GM23248 (cell line): ENCODE measurements at regions not wholly inside any gene's neighbourhood (a gene's known extent, or its start where the extent isn't known, plus 50 kb on each side); places are given as distances from the start of the nearest gene placed in this dataset.

Experiments used
- DNase-seq: peaks from one replicate; pipeline ENCODE4 v3.0.0-alpha.2; 2015
- H2AFZ ChIP-seq: fragments of 200-600 bp; sonication (generic); 2 replicates; pipeline ENCODE4 v1.6.1; 2016; ENCODE audit warnings: antibody characterized with exemption
- H3F3A ChIP-seq: fragments of 200-600 bp; sonication (generic); 2 replicates; pipeline ENCODE4 v1.6.1; 2016; ENCODE audit warnings: mild to moderate bottlenecking, antibody characterized with exemption, mixed run types; ENCODE audit not compliant: insufficient read depth
- H3K27ac ChIP-seq: fragments of 200-600 bp; sonication (generic); 2 replicates; pipeline ENCODE4 v1.5.1; 2016; ENCODE audit warnings: mild to moderate bottlenecking
- H3K27me3 ChIP-seq: fragments of 200-600 bp; sonication (generic); replicated peaks from 2 replicates; pipeline ENCODE4 v1.6.1; 2016; ENCODE audit warnings: mild to moderate bottlenecking; ENCODE audit not compliant: insufficient read depth
- H3K36me3 ChIP-seq: fragments of 200-600 bp; sonication (generic); 2 replicates; pipeline ENCODE4 v1.6.1; 2016; ENCODE audit warnings: low read depth, mild to moderate bottlenecking
- H3K4me1 ChIP-seq: fragments of 200-600 bp; sonication (generic); 2 replicates; pipeline ENCODE4 v1.6.1; 2016; ENCODE audit warnings: mild to moderate bottlenecking; ENCODE audit not compliant: insufficient read depth
- H3K4me2 ChIP-seq: fragments of 200-600 bp; sonication (generic); one replicate; pipeline ENCODE4 v1.6.1; 2016; ENCODE audit warnings: mild to moderate bottlenecking; ENCODE audit not compliant: unreplicated experiment
- H3K4me3 ChIP-seq: fragments of 200-600 bp; sonication (generic); 2 replicates; pipeline ENCODE4 v1.5.1; 2016; ENCODE audit warnings: mild to moderate bottlenecking
- H3K79me2 ChIP-seq: fragments of 200-600 bp; sonication (generic); 2 replicates; pipeline ENCODE4 v1.6.1; 2016; ENCODE audit warnings: mild to moderate bottlenecking; ENCODE audit not compliant: insufficient read depth
- H3K9ac ChIP-seq: fragments of 200-600 bp; sonication (generic); 2 replicates; pipeline ENCODE4 v1.6.1; 2016; ENCODE audit warnings: mild to moderate bottlenecking
- H3K9me2 ChIP-seq: fragments of 200-600 bp; sonication (generic); 2 replicates; pipeline ENCODE4 v1.6.1; 2016; ENCODE audit warnings: mixed run types, mild to moderate bottlenecking, moderate library complexity; ENCODE audit not compliant: insufficient read depth
- H3K9me3 ChIP-seq: fragments of 200-600 bp; sonication (generic); one replicate; pipeline ENCODE4 v1.6.1; 2017; ENCODE audit warnings: low read depth
- H4K20me1 ChIP-seq: fragments of 200-600 bp; sonication (generic); 2 replicates; pipeline ENCODE4 v1.6.0; 2016; ENCODE audit not compliant: insufficient read depth
- EZH2 ChIP-seq: fragments of 200-600 bp; sonication (generic); IDR thresholded peaks from 2 replicates; pipeline ENCODE4 v1.6.1; 2018; ENCODE audit warnings: antibody characterized with exemption, mild to moderate bottlenecking; ENCODE audit not compliant: insufficient read depth, poor library complexity, severe bottlenecking
- EZH2phosphoT487 ChIP-seq: fragments of 200-600 bp; sonication (generic); IDR thresholded peaks from 2 replicates; pipeline ENCODE4 v1.6.1; 2018; ENCODE audit warnings: antibody characterized with exemption, moderate library complexity, mild to moderate bottlenecking, low read depth; ENCODE audit not compliant: insufficient read depth
- WGBS, 2 experiments: methylation state at CpG; one replicate each; pipeline ENCODE4 v1.1.6; 2015 to 2017; ENCODE audit warnings: low lambda C conversion rate in 2 of 2, low coverage in 1 of 2; ENCODE audit errors: missing lambda C conversion rate in 2 of 2; 5-methylcytosine and 5-hydroxymethylcytosine counted together
- in situ Hi-C: fragments of 300-500 bp; cut with MboI; formaldehyde crosslinking; loops from 2 replicates; pipeline ENCODE4 v1.15.0; 2020

DNA sequence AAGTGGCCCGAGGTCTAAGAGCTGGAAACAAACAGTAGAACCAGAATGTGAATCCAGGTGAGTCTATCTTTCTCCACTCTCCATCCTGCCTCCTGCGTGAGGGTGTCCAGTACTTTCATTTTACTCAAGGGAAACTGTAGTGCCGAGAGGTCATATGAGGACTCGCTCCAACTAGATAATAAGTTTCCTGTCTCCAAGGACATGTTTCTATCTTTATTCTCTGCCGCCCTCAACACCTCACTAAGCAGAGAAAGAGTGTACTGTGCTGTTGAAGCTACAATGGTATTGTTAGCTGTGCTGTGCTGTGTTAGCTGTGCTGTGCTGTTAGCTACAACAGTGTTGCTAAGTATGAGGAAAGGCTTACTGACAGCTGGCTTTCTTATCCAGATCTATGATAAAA, 137.9 kb upstream of the COL8A1 start:
- in situ Hi-C loops, result no loop called here
- H3F3A ChIP-seq, result peaks cover 1% of the 10 kb centered on the region; the same call in 1 of the 2 replicates
- H3K4me2 ChIP-seq, result no peak overlapping the region
- H3K79me2 ChIP-seq, result no peaks in the 10 kb centered on the region
- WGBS, 2 experiments, result 95 to 96% methylated on average over 5 of the region's 5 CpGs
- no peak for DNase-seq
- no peaks in the 10 kb centered on the region for H3K36me3 ChIP-seq
- H3K4me3 ChIP-seq, result no peak overlapping the region
- H3K9ac ChIP-seq, result no peak overlapping the region
- TF ChIP-seq EZH2 (no peak), EZH2phosphoT487 (no peak)
- no peak overlapping the region for H2AFZ ChIP-seq
- H3K4me1 ChIP-seq, result peaks cover 40% of the 10 kb centered on the region
- H3K9me2 ChIP-seq, result no peaks in the 10 kb centered on the region
- no peaks in the 10 kb centered on the region for H4K20me1 ChIP-seq
- no peaks in the 10 kb centered on the region for H3K27me3 ChIP-seq
- H3K27ac ChIP-seq, result no peak overlapping the region
- no peaks in the 10 kb centered on the region for H3K9me3 ChIP-seq

DNA sequence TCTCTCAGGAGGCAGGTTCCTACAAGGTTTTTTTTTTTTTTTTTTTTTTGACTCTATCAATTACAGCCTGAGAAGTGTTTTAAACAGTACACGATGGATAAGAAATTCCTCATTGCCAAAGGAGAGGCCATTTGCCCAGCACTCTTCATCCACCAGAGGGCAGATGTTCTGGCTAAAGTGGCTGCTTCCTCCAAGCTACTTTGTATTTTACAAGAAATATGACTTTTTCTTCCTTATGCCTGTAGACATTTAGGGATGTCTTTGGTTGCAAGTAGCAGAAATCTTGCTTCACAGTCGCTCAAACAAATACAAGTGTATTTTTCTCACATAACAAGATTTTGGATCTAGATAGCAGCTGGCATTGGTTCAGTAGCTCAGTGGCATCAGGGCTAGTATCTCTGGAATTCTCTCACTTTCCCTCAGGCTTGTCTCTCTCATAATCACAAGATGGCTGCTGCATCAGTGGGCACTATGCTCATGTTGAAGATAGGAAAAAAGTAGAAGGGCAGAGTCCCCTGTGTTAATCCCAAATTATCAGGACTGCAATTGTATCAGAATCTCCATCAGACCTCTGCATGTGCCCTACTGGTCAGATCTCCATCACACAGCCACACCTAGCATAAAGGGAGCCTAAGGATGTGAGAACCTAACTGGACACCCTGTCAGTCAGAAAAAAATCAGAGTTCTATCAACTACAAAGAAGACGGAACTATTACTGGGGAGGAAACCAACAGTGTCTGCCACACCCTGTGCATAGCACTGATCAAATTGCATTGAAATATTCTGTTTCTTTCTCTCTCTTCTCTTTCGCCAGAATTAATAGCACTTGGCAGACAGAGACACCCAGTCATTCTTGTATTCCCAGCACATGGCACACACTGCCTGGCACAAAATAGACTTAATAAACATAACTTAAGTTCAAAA, 138.9 kb upstream of the COL8A1 start:
- no peaks in the 10 kb centered on the region for H4K20me1 ChIP-seq
- peak; percentile 75 for DNase-seq
- H2AFZ ChIP-seq, result peak overlapping the region; percentile 53; the same call in 1 of the 2 replicates
- H3K9ac ChIP-seq, result no peak overlapping the region
- no peaks in the 10 kb centered on the region for H3K9me3 ChIP-seq
- no peak overlapping the region for H3K27ac ChIP-seq
- no peak overlapping the region for H3K4me2 ChIP-seq
- TF ChIP-seq EZH2phosphoT487 (no peak), EZH2 (no peak)
- in situ Hi-C loops, result no loop called here
- peaks cover 31% of the 10 kb centered on the region for H3K4me1 ChIP-seq
- no peaks in the 10 kb centered on the region for H3K27me3 ChIP-seq
- 29 to 38% methylated on average over 4 of the region's 4 CpGs for WGBS, 2 experiments
- H3K79me2 ChIP-seq, result no peaks in the 10 kb centered on the region
- no peaks in the 10 kb centered on the region for H3K36me3 ChIP-seq
- no peaks in the 10 kb centered on the region for H3K9me2 ChIP-seq
- no peaks in the 10 kb centered on the region; the same call in 1 of the 2 replicates for H3F3A ChIP-seq
- H3K4me3 ChIP-seq, result no peak overlapping the region

DNA sequence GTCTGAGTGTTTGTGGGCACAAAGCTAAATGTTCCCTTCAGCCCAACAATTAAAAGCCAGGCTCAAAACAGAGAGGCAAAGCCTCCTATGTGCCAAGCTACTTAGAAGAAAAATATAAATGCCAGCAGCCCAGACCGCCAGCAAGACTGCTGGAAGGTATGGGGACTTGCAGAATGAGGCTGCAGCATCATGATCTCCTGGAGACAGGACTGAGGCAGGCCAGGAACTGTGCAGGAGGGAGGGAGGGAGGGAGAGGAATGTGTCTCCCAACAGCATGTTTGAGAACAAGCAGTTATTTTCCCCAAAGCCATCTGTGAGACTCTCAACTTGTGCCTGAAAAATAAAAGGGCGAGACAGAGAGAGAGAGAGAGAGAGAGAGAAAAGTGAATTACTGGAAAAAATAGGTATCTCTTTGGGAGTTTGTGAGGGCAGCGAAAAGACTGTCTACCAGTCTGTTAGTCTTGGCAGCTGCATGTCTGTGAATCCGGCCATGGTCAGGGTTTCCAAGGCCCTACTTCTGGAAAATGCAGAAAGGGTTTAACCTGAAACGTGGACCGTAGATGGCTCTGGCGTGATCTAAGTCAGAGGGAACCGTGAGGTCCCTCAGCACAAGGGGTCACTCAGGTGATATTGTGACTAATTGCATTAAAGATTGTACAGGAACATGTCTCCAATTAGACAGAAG, 139.7 kb upstream of the COL8A1 start:
- Histone ChIP-seq H3K4me1 (peaks cover 24% of the 10 kb centered on the region), H3K9ac (no peak overlapping the region), H3K36me3 (no peaks in the 10 kb centered on the region), H3K4me2 (no peak overlapping the region), H3K9me2 (no peaks in the 10 kb centered on the region), H4K20me1 (no peaks in the 10 kb centered on the region), H2AFZ (peak overlapping the region; percentile 53), H3K27me3 (no peaks in the 10 kb centered on the region), H3K9me3 (no peaks in the 10 kb centered on the region), H3K27ac (no peak overlapping the region), H3K79me2 (no peaks in the 10 kb centered on the region), H3F3A (no peaks in the 10 kb centered on the region; the same call in 1 of the 2 replicates), H3K4me3 (no peak overlapping the region)
- 72 to 80% methylated on average over 8 of the region's 8 CpGs for WGBS, 2 experiments
- peak; percentile 24 for DNase-seq
- in situ Hi-C loops, result no loop called here
- TF ChIP-seq EZH2phosphoT487, result no peak
- no peak for TF ChIP-seq EZH2

DNA sequence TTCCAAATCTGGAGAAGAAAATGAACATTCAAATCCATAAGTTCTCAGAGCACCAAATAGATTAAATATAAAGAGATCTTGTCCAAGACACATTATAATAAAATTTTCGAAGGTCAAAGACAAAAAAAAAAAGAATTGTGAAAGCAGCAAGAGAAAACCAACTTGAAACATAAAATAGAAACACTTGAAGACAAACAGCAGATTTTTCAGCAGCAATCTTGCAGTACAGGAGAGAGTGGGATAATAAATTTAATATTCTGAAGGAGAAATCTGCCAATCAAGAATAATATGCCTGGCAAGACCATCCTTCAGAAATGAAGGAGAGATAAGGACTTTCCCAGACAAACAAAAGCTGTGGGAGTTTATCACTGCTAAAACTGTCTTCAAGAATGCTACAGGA, 150.5 kb upstream of the COL8A1 start:
- no peaks in the 10 kb centered on the region for H3K9me2 ChIP-seq
- H3K9ac ChIP-seq, result no peak overlapping the region
- no peak overlapping the region for H3K4me2 ChIP-seq
- H3K36me3 ChIP-seq, result no peaks in the 10 kb centered on the region
- H3K27ac ChIP-seq, result no peak overlapping the region
- H4K20me1 ChIP-seq, result no peaks in the 10 kb centered on the region
- in situ Hi-C loops, result no loop called here
- TF ChIP-seq EZH2phosphoT487 (no peak), EZH2 (no peak)
- peaks cover 5% of the 10 kb centered on the region; the same call in 1 of the 2 replicates for H3F3A ChIP-seq
- no peaks in the 10 kb centered on the region for H3K79me2 ChIP-seq
- no peaks in the 10 kb centered on the region for H3K27me3 ChIP-seq
- WGBS, 2 experiments, result 26 to 31% methylated on average over 1 of the region's 1 CpG
- H3K9me3 ChIP-seq, result peaks cover 11% of the 10 kb centered on the region
- DNase-seq, result peak; percentile 12
- no peak overlapping the region for H3K4me3 ChIP-seq
- H2AFZ ChIP-seq, result no peak overlapping the region
- H3K4me1 ChIP-seq, result peaks cover 7% of the 10 kb centered on the region
